Keratinocyte (primary cell): ENCODE measurements at regions not wholly inside any gene's neighbourhood (a gene's known extent, or its start where the extent isn't known, plus 50 kb on each side); places are given as distances from the start of the nearest gene placed in this dataset.

Source experiments
- DNase-seq: peaks from one replicate; pipeline ENCODE4 v3.0.0-alpha.2; 2011; ENCODE audit warnings: low read depth, missing footprints, low spot score
- FAIRE-seq: peaks from 2 replicates; lab custom pipeline; 2011; peaks lifted over from hg19 to GRCh38; lab: Jason Lieb, UNC
- H2AFZ ChIP-seq: 2 replicates; pipeline ENCODE4 v1.6.0; 2012; ENCODE audit warnings: low read length, control low read depth, inconsistent platforms; ENCODE audit not compliant: control insufficient read depth
- H3K27ac ChIP-seq: 2 replicates; pipeline ENCODE4 v1.5.1; 2011; ENCODE audit warnings: low read length; ENCODE audit not compliant: control insufficient read depth, insufficient read depth
- H3K27me3 ChIP-seq: 3 replicates; pipeline ENCODE4 v1.6.0; 2011; ENCODE audit warnings: low read length; ENCODE audit not compliant: control insufficient read depth, insufficient read depth; ENCODE audit errors: extremely low read depth
- H3K36me3 ChIP-seq, 2 experiments: 2 replicates in 1 of 2; 3 replicates in 1 of 2; pipeline ENCODE4 v1.5.1; 2011; ENCODE audit warnings: low read length in 2 of 2, mild to moderate bottlenecking in 1 of 2; ENCODE audit not compliant: control insufficient read depth in 2 of 2, insufficient read depth in 2 of 2; ENCODE audit errors: extremely low read depth in 1 of 2
- H3K4me1 ChIP-seq: 3 replicates; pipeline ENCODE4 v1.5.1; 2011; ENCODE audit warnings: low read length; ENCODE audit not compliant: control insufficient read depth, insufficient read depth; ENCODE audit errors: extremely low read depth
- H3K4me2 ChIP-seq: 3 replicates; pipeline ENCODE4 v1.6.0; 2011; ENCODE audit warnings: low read depth, low read length; ENCODE audit not compliant: control insufficient read depth, insufficient read depth; ENCODE audit errors: extremely low read depth
- H3K4me3 ChIP-seq, 3 experiments: fragments of 200-600 bp in 1 of 3; sonication (generic) in 1 of 3; 2 replicates in 2 of 3; 3 replicates in 1 of 3; pipeline ENCODE4 v1.5.1; 2011 to 2016; ENCODE audit warnings: low read length in 3 of 3, mild to moderate bottlenecking in 3 of 3, control low read depth in 2 of 3, inconsistent platforms in 1 of 3, low read depth in 1 of 3, mixed read lengths in 1 of 3, mixed run types in 1 of 3, moderate library complexity in 1 of 3; ENCODE audit not compliant: control insufficient read depth in 2 of 3, insufficient read depth in 2 of 3; ENCODE audit errors: extremely low read depth in 1 of 3
- H3K79me2 ChIP-seq: 2 replicates; pipeline ENCODE4 v1.6.0; 2012; ENCODE audit warnings: low read length; ENCODE audit not compliant: control insufficient read depth, insufficient read depth
- H3K9ac ChIP-seq: 3 replicates; pipeline ENCODE4 v1.6.0; 2011; ENCODE audit warnings: low read length; ENCODE audit not compliant: control insufficient read depth, insufficient read depth; ENCODE audit errors: extremely low read depth
- H3K9me1 ChIP-seq: 3 replicates; pipeline ENCODE4 v1.6.0; 2011; ENCODE audit warnings: low read length; ENCODE audit not compliant: control insufficient read depth, insufficient read depth; ENCODE audit errors: extremely low read depth
- H3K9me3 ChIP-seq: 2 replicates; pipeline ENCODE4 v1.5.1; 2012; ENCODE audit warnings: low read depth, low read length; ENCODE audit not compliant: control insufficient read depth
- H4K20me1 ChIP-seq: 3 replicates; pipeline ENCODE4 v1.6.0; 2011; ENCODE audit warnings: low read length; ENCODE audit not compliant: control insufficient read depth, insufficient read depth; ENCODE audit errors: extremely low read depth
- CTCF ChIP-seq, 3 experiments: IDR thresholded peaks in 1 of 3; conservative IDR thresholded peaks in 1 of 3; optimal IDR thresholded peaks in 1 of 3; 2 replicates in 2 of 3; 3 replicates in 1 of 3; pipeline versions ENCODE3 to v1.5.1; 2011; ENCODE audit warnings: low read length in 3 of 3, mild to moderate bottlenecking in 3 of 3, moderate library complexity in 2 of 3, control low read depth in 1 of 3, inconsistent platforms in 1 of 3; ENCODE audit not compliant: insufficient read depth in 2 of 3; ENCODE audit errors: extremely low read depth in 1 of 3
- EZH2 ChIP-seq: IDR thresholded peaks from one replicate; pipeline ENCODE4 v1.6.1; 2012; ENCODE audit warnings: inconsistent platforms, mild to moderate bottlenecking, low read length, moderate library complexity
- dilution Hi-C: fragments of 300-500 bp; cut with MboI; formaldehyde crosslinking; loops from one replicate; pipeline ENCODE4 v1.7.0; 2020; ENCODE audit warnings: low sequenced_read_pairs; ENCODE audit not compliant: extremely low pct_ligation_motif_present

- TF ChIP-seq CTCF (optimal IDR thresholded peaks at IDR 0.05 in 1 of 3, IDR thresholded peaks at IDR 0.05 in 1 of 3, conservative IDR thresholded peaks at IDR 0.05 in 1 of 3; ENCODE audit: extremely low read depth in 1 of 3, insufficient read depth in 2 of 3, low read length in 3 of 3) (no peak), EZH2 (no peak)
- Histone ChIP-seq H3K9me3 (no peaks in the 10 kb centered on the region), H3K27me3 (no peaks in the 10 kb centered on the region), H3K4me1 (no peaks in the 10 kb centered on the region), H3K9ac (no peak overlapping the region), H3K27ac (no peak overlapping the region), H2AFZ (no peak overlapping the region), H3K4me2 (no peak overlapping the region), H3K36me3 (no peaks in the 10 kb centered on the region), H3K9me1 (no peaks in the 10 kb centered on the region), H4K20me1 (no peaks in the 10 kb centered on the region), H3K79me2 (no peaks in the 10 kb centered on the region), H3K4me3 (no peak overlapping the region)
- FAIRE-seq (no peak), DNase-seq (no peak)
- dilution Hi-C loops = no loop called here
These were observed 132.3 kb downstream of the TMEM132E start for GRCh38 chr17:34711646-34712045.

GRCh38 chr17:34710226-34710625, 130.8 kb downstream of the TMEM132E start:
- H3K9me1 ChIP-seq = no peaks in the 10 kb centered on the region
- dilution Hi-C loops = no loop called here
- H3K9me3 ChIP-seq = no peaks in the 10 kb centered on the region
- H3K4me2 ChIP-seq = no peak overlapping the region
- no peak overlapping the region for H3K27ac ChIP-seq
- no peak for TF ChIP-seq EZH2
- TF ChIP-seq CTCF (optimal IDR thresholded peaks at IDR 0.05 in 1 of 3, IDR thresholded peaks at IDR 0.05 in 1 of 3, conservative IDR thresholded peaks at IDR 0.05 in 1 of 3; ENCODE audit: extremely low read depth in 1 of 3, insufficient read depth in 2 of 3, low read length in 3 of 3) = no peak
- no peak overlapping the region for H3K9ac ChIP-seq
- no peak for DNase-seq
- H3K4me3 ChIP-seq = no peak overlapping the region
- H3K4me1 ChIP-seq = no peaks in the 10 kb centered on the region
- no peak for FAIRE-seq
- no peaks in the 10 kb centered on the region for H3K36me3 ChIP-seq
- H4K20me1 ChIP-seq = no peaks in the 10 kb centered on the region
- no peaks in the 10 kb centered on the region for H3K79me2 ChIP-seq
- H3K27me3 ChIP-seq = no peaks in the 10 kb centered on the region
- no peak overlapping the region for H2AFZ ChIP-seq
